DND-41 (cell line): ENCODE measurements at regions not wholly inside any gene's neighbourhood (a gene's known extent, or its start where the extent isn't known, plus 50 kb on each side); places are given as distances from the start of the nearest gene placed in this dataset.
"Not testable (repeated sequence)": the region's sequence is repeated elsewhere in the genome, so short reads cannot be mapped to it uniquely, and the experiment has no call there.

Source experiments
- ATAC-seq: fragments of 200-7000 bp; cut with Tn5 transposase; 3 replicates; pipeline ENCODE4 v1.9.1; 2021; ENCODE audit warnings: low read depth; ENCODE audit not compliant: insufficient read depth
- DNase-seq: peaks from one replicate; pipeline ENCODE4 v3.0.0-alpha.2; 2020
- H2AFZ ChIP-seq: 2 replicates; pipeline ENCODE4 v1.6.0; 2012; ENCODE audit warnings: low read depth, low read length
- H3K27ac ChIP-seq: 2 replicates; pipeline ENCODE4 v1.5.1; 2012; ENCODE audit warnings: low read length, inconsistent platforms
- H3K27me3 ChIP-seq: fragments of 200-600 bp; sonication (generic); 2 replicates; pipeline ENCODE4 v1.6.0; 2012; ENCODE audit warnings: low read length, mild to moderate bottlenecking, inconsistent platforms; ENCODE audit not compliant: insufficient read depth, poor library complexity
- H3K36me3 ChIP-seq: 2 replicates; pipeline ENCODE4 v1.5.1; 2012; ENCODE audit warnings: low read length, inconsistent platforms; ENCODE audit not compliant: insufficient read depth
- H3K4me1 ChIP-seq: 2 replicates; pipeline ENCODE4 v1.5.1; 2012; ENCODE audit warnings: mild to moderate bottlenecking, low read length; ENCODE audit not compliant: insufficient read depth
- H3K4me2 ChIP-seq: 2 replicates; pipeline ENCODE4 v1.6.0; 2012; ENCODE audit warnings: mild to moderate bottlenecking, moderate library complexity, low read length, inconsistent platforms; ENCODE audit not compliant: insufficient read depth
- H3K4me3 ChIP-seq, 2 experiments: fragments of 200-600 bp in 1 of 2; shearing (Covaris generic) in 1 of 2; 2 replicates each; pipeline ENCODE4 v1.5.1; 2012 to 2016; ENCODE audit warnings: inconsistent platforms in 2 of 2, low read length in 2 of 2, mild to moderate bottlenecking in 2 of 2, low read depth in 1 of 2, moderate library complexity in 1 of 2
- H3K79me2 ChIP-seq: 2 replicates; pipeline ENCODE4 v1.6.0; 2012; ENCODE audit warnings: low read length, inconsistent platforms; ENCODE audit not compliant: insufficient read depth
- H3K9ac ChIP-seq: 2 replicates; pipeline ENCODE4 v1.6.0; 2012; ENCODE audit warnings: low read depth, mild to moderate bottlenecking, inconsistent platforms, low read length, moderate library complexity
- H3K9me3 ChIP-seq: 2 replicates; pipeline ENCODE4 v1.5.1; 2012; ENCODE audit warnings: low read length, moderate library complexity, mild to moderate bottlenecking, inconsistent platforms; ENCODE audit not compliant: insufficient read depth, severe bottlenecking
- H4K20me1 ChIP-seq: 2 replicates; pipeline ENCODE4 v1.6.0; 2012; ENCODE audit warnings: low read length; ENCODE audit not compliant: insufficient read depth
- CTCF ChIP-seq: IDR thresholded peaks from 2 replicates; pipeline ENCODE4 v1.5.1; 2012; ENCODE audit warnings: borderline replicate concordance, low read length, moderate library complexity, mild to moderate bottlenecking; ENCODE audit not compliant: poor library complexity, severe bottlenecking; ENCODE audit errors: extremely low read depth
- EZH2 ChIP-seq: IDR thresholded peaks from 3 replicates; pipeline ENCODE4 v1.6.1; 2012; ENCODE audit warnings: borderline replicate concordance, low read depth, mild to moderate bottlenecking, moderate library complexity, low read length, inconsistent platforms; ENCODE audit not compliant: severe bottlenecking

- TF ChIP-seq EZH2 (no peak), CTCF (no peak)
- no peak overlapping the region for H3K9ac ChIP-seq
These were observed 231.8 kb upstream of the RREB1 start for GRCh38 chr6:6875818-6876470.

GRCh38 chr6:6877792-6878191 is 230.0 kb upstream of the RREB1 start:
- H2AFZ ChIP-seq, H3K27me3 ChIP-seq, H3K9ac ChIP-seq, H3K27ac ChIP-seq, H3K4me3 ChIP-seq, DNase-seq, H3K9me3 ChIP-seq, ATAC-seq, H3K4me2 ChIP-seq, H3K4me1 ChIP-seq, H3K79me2 ChIP-seq, H3K36me3 ChIP-seq, H4K20me1 ChIP-seq: not testable (repeated sequence)

More at GRCh38 chr6:6875818-6876470, 231.8 kb upstream of the RREB1 start:
- Histone ChIP-seq H4K20me1 (no peaks in the 10 kb centered on the region), H3K9me3 (no peaks in the 10 kb centered on the region), H3K4me1 (peaks cover 4% of the 10 kb centered on the region; the same call in 1 of the 2 replicates), H3K27ac (no peak overlapping the region), H3K36me3 (no peaks in the 10 kb centered on the region), H3K79me2 (no peaks in the 10 kb centered on the region), H3K4me3 (no peak overlapping the region), H2AFZ (no peak overlapping the region), H3K27me3 (no peaks in the 10 kb centered on the region), H3K4me2 (no peak overlapping the region)
- ATAC-seq: no peak
- no peak for DNase-seq

- Histone ChIP-seq H3K4me3 (no peak overlapping the region), H3K4me1 (peaks cover 4% of the 10 kb centered on the region; the same call in 1 of the 2 replicates), H3K36me3 (no peaks in the 10 kb centered on the region), H3K79me2 (no peaks in the 10 kb centered on the region), H3K4me2 (no peak overlapping the region), H3K27me3 (no peaks in the 10 kb centered on the region), H3K9me3 (no peaks in the 10 kb centered on the region), H3K9ac (no peak overlapping the region), H2AFZ (no peak overlapping the region; the same call in 1 of the 2 replicates), H3K27ac (no peak overlapping the region), H4K20me1 (no peaks in the 10 kb centered on the region)
- ATAC-seq (no peak), DNase-seq (no peak)
- TF ChIP-seq EZH2: no peak
- TF ChIP-seq CTCF: no peak
These were observed 228.7 kb upstream of the RREB1 start for GRCh38 chr6:6878887-6879585.

- H2AFZ ChIP-seq, H3K9ac ChIP-seq, H3K36me3 ChIP-seq, H3K9me3 ChIP-seq, H3K4me1 ChIP-seq, H3K4me2 ChIP-seq, H4K20me1 ChIP-seq, H3K27me3 ChIP-seq, H3K79me2 ChIP-seq, H3K27ac ChIP-seq, DNase-seq, H3K4me3 ChIP-seq, ATAC-seq: not testable (repeated sequence)
These were observed 228.2 kb upstream of the RREB1 start for GRCh38 chr6:6879586-6879974.
